ENCODE measurements at regions not wholly inside any gene's neighbourhood (a gene's known extent, or its start where the extent isn't known, plus 50 kb on each side); places are given as distances from the start of the nearest gene placed in this dataset.

DNA sequence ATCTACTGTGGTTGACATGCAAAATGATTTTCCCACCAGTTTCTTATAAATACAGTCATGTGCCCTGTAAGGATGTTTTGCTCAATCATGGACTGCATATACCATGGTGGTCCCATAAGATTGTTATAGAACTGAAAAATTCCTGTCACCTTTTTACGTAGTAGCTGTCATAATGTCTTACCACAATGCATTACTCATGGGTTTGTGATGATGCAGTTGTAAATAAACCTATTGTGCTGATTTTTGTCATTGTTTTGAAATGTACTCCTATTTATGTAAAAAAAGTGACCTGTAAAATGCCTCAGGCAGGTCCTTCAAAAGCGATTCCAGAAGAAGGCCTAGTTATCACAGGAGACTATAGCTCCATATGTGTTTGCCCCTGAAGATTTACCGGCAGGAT, 695.4 kb upstream of the KIF2B start:
- TF ChIP-seq, protein P1, sequence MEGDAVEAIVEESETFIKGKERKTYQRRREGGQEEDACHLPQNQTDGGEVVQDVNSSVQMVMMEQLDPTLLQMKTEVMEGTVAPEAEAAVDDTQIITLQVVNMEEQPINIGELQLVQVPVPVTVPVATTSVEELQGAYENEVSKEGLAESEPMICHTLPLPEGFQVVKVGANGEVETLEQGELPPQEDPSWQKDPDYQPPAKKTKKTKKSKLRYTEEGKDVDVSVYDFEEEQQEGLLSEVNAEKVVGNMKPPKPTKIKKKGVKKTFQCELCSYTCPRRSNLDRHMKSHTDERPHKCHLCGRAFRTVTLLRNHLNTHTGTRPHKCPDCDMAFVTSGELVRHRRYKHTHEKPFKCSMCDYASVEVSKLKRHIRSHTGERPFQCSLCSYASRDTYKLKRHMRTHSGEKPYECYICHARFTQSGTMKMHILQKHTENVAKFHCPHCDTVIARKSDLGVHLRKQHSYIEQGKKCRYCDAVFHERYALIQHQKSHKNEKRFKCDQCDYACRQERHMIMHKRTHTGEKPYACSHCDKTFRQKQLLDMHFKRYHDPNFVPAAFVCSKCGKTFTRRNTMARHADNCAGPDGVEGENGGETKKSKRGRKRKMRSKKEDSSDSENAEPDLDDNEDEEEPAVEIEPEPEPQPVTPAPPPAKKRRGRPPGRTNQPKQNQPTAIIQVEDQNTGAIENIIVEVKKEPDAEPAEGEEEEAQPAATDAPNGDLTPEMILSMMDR (IDR thresholded peaks at IDR 0.05; ENCODE audit: control insufficient read depth, insufficient read depth, low read depth, low read length, missing control alignments), result no peak
- no peak overlapping the region for H3K4me3 ChIP-seq (ENCODE audit: control insufficient read depth, low read depth, low read length)
- no peak for DNase-seq (ENCODE audit: low read depth)

DNA sequence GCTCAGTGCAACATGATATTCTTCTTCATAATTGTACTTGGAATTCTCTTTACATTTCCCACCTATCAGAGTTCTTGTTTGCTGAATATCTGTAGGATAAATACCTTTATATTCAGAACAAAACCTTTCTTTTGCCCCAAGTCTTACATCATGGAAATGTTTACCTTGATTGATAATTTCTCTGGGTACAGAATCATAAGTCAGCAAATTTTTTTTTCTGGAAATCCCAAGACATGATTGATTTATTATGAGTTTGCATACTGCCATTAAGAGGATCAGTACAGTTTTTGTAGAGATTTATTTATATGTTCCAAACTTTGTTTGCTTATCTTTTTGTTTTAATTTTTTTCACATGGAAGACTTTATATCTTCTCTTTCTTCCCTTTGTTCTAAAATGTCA, 699.8 kb upstream of the KIF2B start:
- DNase-seq (ENCODE audit: low read depth), result no peak
- TF ChIP-seq, protein P1 (IDR thresholded peaks at IDR 0.05; ENCODE audit: control insufficient read depth, insufficient read depth, low read depth, low read length, missing control alignments), result no peak
- H3K4me3 ChIP-seq (ENCODE audit: control insufficient read depth, low read depth, low read length), result no peak overlapping the region

DNA sequence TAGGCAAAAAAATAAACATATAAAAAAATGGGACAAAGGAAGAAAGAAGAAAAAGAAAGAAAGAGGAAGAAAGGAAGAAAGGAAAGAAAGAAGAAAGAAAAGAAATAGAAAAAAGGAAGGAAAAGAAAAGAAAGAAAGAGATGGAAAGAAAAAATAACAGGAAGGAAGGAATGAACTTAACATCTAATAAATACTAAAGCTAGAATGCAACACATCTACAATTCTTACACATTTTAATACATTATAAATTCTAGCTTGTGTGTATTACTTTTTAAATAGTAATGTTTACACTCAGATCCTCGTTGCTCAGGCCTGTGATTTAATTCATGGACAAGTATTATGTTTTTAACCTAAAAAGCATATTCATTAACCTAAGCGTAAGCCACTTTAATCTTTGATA, 703.0 kb upstream of the KIF2B start:
- TF ChIP-seq, protein P1 (IDR thresholded peaks at IDR 0.05; ENCODE audit: control insufficient read depth, insufficient read depth, low read depth, low read length, missing control alignments), result no peak
- H3K4me3 ChIP-seq (ENCODE audit: control insufficient read depth, low read depth, low read length), result no peak overlapping the region
- no peak for DNase-seq (ENCODE audit: low read depth)

DNA sequence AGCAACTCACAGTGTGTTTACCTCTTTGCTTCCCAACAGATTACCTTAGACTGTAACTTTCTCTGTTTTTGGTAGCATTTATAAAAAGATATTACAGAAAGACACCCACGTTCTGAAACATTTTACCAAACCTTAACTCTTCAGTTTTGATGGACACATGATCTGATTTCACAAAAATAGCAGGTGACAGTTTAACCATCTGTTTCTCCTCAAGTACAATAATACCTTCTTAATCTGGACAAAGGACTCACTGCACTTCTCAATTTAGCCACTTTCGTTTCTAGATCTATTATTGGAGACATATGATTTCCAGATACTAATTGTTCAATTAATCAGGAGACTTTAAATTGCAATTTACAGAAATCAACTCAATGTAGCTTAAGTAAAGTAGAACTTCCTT, 703.8 kb upstream of the KIF2B start:
- H3K4me3 ChIP-seq (ENCODE audit: control insufficient read depth, low read depth, low read length), result no peak overlapping the region
- TF ChIP-seq, protein P1 (IDR thresholded peaks at IDR 0.05; ENCODE audit: control insufficient read depth, insufficient read depth, low read depth, low read length, missing control alignments), result no peak
- DNase-seq (ENCODE audit: low read depth), result no peak

DNA sequence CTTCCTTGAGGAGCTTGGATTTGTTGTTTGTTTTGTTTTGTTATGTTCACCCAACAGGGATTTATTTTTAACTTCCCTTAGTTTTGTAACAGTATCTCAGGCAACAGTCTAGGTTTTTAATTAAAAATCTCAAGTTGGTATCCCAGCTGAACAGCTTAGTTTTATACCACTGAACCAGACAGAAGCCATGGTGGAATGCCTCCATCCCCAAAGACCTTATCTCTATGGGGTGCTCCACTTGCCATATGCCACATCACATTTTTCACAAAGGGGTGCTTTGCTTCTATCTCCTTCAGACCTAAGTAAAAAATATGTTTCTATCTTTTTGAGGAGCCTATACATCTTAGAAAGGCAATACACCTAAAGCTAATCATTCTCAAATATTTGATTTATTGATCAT, 715.8 kb upstream of the KIF2B start:
- TF ChIP-seq, protein P1 (IDR thresholded peaks at IDR 0.05; ENCODE audit: control insufficient read depth, insufficient read depth, low read depth, low read length, missing control alignments), result no peak
- DNase-seq (ENCODE audit: low read depth), result no peak
- no peak overlapping the region for H3K4me3 ChIP-seq (ENCODE audit: control insufficient read depth, low read depth, low read length)

DNA sequence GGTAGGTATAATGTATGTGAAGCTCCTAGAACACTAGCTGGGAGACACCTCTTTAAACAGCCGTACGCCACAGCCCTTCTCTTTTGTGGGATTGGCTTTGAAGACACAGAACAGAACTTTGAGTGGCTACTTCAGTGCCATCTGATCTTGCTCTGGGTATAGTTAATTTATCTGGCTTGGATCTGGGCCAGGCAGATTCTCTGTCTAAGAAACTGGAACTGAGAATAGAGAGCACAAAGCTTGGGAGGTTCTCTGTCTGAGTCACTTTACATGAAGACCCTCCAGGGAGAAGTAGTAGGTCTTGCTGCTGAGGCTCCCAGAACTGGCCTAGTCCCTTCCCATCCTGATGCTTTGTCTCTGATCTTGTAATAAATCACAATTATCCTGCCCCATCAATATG, 721.0 kb upstream of the KIF2B start:
- TF ChIP-seq, protein P1 (IDR thresholded peaks at IDR 0.05; ENCODE audit: control insufficient read depth, insufficient read depth, low read depth, low read length, missing control alignments), result no peak
- DNase-seq (ENCODE audit: low read depth), result no peak
- H3K4me3 ChIP-seq (ENCODE audit: control insufficient read depth, low read depth, low read length), result no peak overlapping the region

DNA sequence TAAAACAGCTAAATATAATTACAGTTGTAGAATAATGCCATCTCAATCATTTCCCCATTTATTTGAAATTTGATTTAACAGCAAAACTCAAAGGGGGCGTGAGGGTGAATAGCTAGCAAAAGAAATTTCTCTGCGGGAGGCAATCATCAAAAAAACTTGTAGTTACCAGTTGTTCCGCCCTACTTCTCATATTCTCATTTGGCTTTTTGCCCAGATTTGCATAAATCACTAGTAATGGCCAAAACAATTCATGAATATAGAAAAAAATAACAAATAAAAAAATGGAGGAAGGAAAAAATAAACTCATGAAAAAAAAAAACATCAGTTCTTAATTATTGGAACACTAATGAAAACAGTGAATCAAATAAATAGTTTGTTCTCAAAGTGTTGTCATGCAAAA, 722.6 kb upstream of the KIF2B start:
- DNase-seq (ENCODE audit: low read depth), result no peak
- TF ChIP-seq, protein P1 (IDR thresholded peaks at IDR 0.05; ENCODE audit: control insufficient read depth, insufficient read depth, low read depth, low read length, missing control alignments), result no peak
- no peak overlapping the region for H3K4me3 ChIP-seq (ENCODE audit: control insufficient read depth, low read depth, low read length)

Measured in AG09309 (cell line).